ENCODE measurements at regions not wholly inside any gene's neighbourhood (a gene's known extent, or its start where the extent isn't known, plus 50 kb on each side); places are given as distances from the start of the nearest gene placed in this dataset.

GRCh38 chr1:34619256-34619655 is 135.6 kb upstream of the GJB5 start (continued):
- TF ChIP-seq TSHZ2 (CRISPR knock-in tag; IDR thresholded peaks at IDR 0.05), result no peak
- no peak for TF ChIP-seq CREB5 (CRISPR knock-in tag; IDR thresholded peaks at IDR 0.05; ENCODE audit: low read depth)
- no peak for TF ChIP-seq ZC3H10 (CRISPR knock-in tag; IDR thresholded peaks at IDR 0.05)
- TF ChIP-seq ESRRG (CRISPR knock-in tag; IDR thresholded peaks at IDR 0.05), result no peak
- no peak for TF ChIP-seq PPARA (CRISPR knock-in tag; IDR thresholded peaks at IDR 0.05; ENCODE audit: borderline replicate concordance)
- no peak for TF ChIP-seq TOX (CRISPR knock-in tag; IDR thresholded peaks at IDR 0.05; ENCODE audit: borderline replicate concordance)
- no peak for TF ChIP-seq RARB (CRISPR knock-in tag; IDR thresholded peaks at IDR 0.05)
- TF ChIP-seq ZNF70 (CRISPR knock-in tag; IDR thresholded peaks at IDR 0.05), result no peak
- TF ChIP-seq ISL1 (CRISPR knock-in tag; IDR thresholded peaks at IDR 0.05), result no peak
- TF ChIP-seq CSRNP3 (CRISPR knock-in tag; IDR thresholded peaks at IDR 0.05), result no peak

- no peak for TF ChIP-seq TSHZ2 (CRISPR knock-in tag; IDR thresholded peaks at IDR 0.05)
- TF ChIP-seq ARNTL (CRISPR knock-in tag; IDR thresholded peaks at IDR 0.05; ENCODE audit: borderline replicate concordance, low read depth), result no peak
- ATAC-seq, result no peak
Measured at GRCh38 chr1:34621916-34622315, 132.9 kb upstream of the GJB5 start.

- no peak for TF ChIP-seq SNAI2 (CRISPR knock-in tag; IDR thresholded peaks at IDR 0.05)
- no peak for TF ChIP-seq ESRRG (CRISPR knock-in tag; IDR thresholded peaks at IDR 0.05)
- TF ChIP-seq ISL1 (CRISPR knock-in tag; IDR thresholded peaks at IDR 0.05), result no peak
- no peak for TF ChIP-seq PATZ1 (CRISPR knock-in tag; IDR thresholded peaks at IDR 0.05; ENCODE audit: borderline replicate concordance)
- TF ChIP-seq CSRNP3 (CRISPR knock-in tag; IDR thresholded peaks at IDR 0.05), result no peak
- TF ChIP-seq ARNTL (CRISPR knock-in tag; IDR thresholded peaks at IDR 0.05; ENCODE audit: borderline replicate concordance, low read depth), result no peak
- TF ChIP-seq TOX (CRISPR knock-in tag; IDR thresholded peaks at IDR 0.05; ENCODE audit: borderline replicate concordance), result no peak
- ATAC-seq, result no peak
Measured at GRCh38 chr1:34625521-34626015, 129.3 kb upstream of the GJB5 start.
